Neural progenitor cell (in vitro differentiated cells): ENCODE measurements at regions not wholly inside any gene's neighbourhood (a gene's known extent, or its start where the extent isn't known, plus 50 kb on each side); places are given as distances from the start of the nearest gene placed in this dataset.

Source experiments
- DNase-seq: peaks from one replicate; pipeline ENCODE4 v3.0.0-alpha.2; 2016; ENCODE audit warnings: low spot score
- H2AFZ ChIP-seq: fragments of 200-600 bp; sonication (generic); replicated peaks from 2 replicates; pipeline ENCODE4 v1.6.1; 2016; ENCODE audit warnings: antibody characterized with exemption
- H3F3A ChIP-seq: fragments of 200-600 bp; sonication (generic); 2 replicates; pipeline ENCODE4 v1.6.1; 2016; ENCODE audit warnings: antibody characterized with exemption, low read depth
- H3K27ac ChIP-seq: fragments of 200-600 bp; sonication (generic); 2 replicates; pipeline ENCODE4 v1.5.1; 2016; ENCODE audit warnings: mild to moderate bottlenecking
- H3K27me3 ChIP-seq: fragments of 200-600 bp; sonication (generic); 2 replicates; pipeline ENCODE4 v1.6.1; 2016; ENCODE audit warnings: mild to moderate bottlenecking, moderate library complexity
- H3K36me3 ChIP-seq: fragments of 200-600 bp; sonication (generic); 2 replicates; pipeline ENCODE4 v1.5.1; 2016
- H3K4me1 ChIP-seq: fragments of 200-600 bp; sonication (generic); 2 replicates; pipeline ENCODE4 v1.6.1; 2016; ENCODE audit warnings: mixed run types
- H3K4me2 ChIP-seq: fragments of 200-600 bp; sonication (generic); 2 replicates; pipeline ENCODE4 v1.6.1; 2016
- H3K4me3 ChIP-seq: fragments of 200-600 bp; sonication (generic); 2 replicates; pipeline ENCODE4 v1.5.1; 2016
- H3K79me2 ChIP-seq: fragments of 200-600 bp; sonication (generic); 2 replicates; pipeline ENCODE4 v1.6.1; 2016; ENCODE audit warnings: low read depth
- H3K9ac ChIP-seq: fragments of 200-600 bp; sonication (generic); 2 replicates; pipeline ENCODE4 v1.6.1; 2016
- H3K9me3 ChIP-seq: fragments of 200-600 bp; sonication (generic); 2 replicates; pipeline ENCODE4 v1.5.1; 2016; ENCODE audit warnings: low read depth
- H4K20me1 ChIP-seq: fragments of 200-600 bp; sonication (generic); 2 replicates; pipeline ENCODE4 v1.6.1; 2016; ENCODE audit warnings: low read depth
- H3K27ac Mint-ChIP-seq: 3 replicates; pipeline ENCODE4 v1.8.0; 2021; ENCODE audit warnings: mixed read lengths
- H3K27me3 Mint-ChIP-seq: 2 replicates; pipeline ENCODE4 v1.8.0; 2022; ENCODE audit warnings: low read depth, mild to moderate bottlenecking, inconsistent platforms, moderate library complexity, mixed read lengths; ENCODE audit not compliant: insufficient read depth
- H3K36me3 Mint-ChIP-seq: 3 replicates; pipeline ENCODE4 v1.8.0; 2021; ENCODE audit warnings: mixed read lengths
- H3K4me1 Mint-ChIP-seq: 3 replicates; pipeline ENCODE4 v1.8.0; 2021; ENCODE audit warnings: mixed read lengths
- H3K4me3 Mint-ChIP-seq: 3 replicates; pipeline ENCODE4 v1.8.0; 2021; ENCODE audit warnings: mild to moderate bottlenecking, moderate library complexity, mixed read lengths
- H3K9me3 Mint-ChIP-seq: 3 replicates; pipeline ENCODE4 v1.8.0; 2020; ENCODE audit warnings: mixed read lengths
- CTCF ChIP-seq: fragments of 200-600 bp; sonication (generic); IDR thresholded peaks from 2 replicates; pipeline ENCODE4 v1.5.1; 2017; ENCODE audit warnings: antibody characterized with exemption, mild to moderate bottlenecking
- EZH2 ChIP-seq: fragments of 200-600 bp; sonication (generic); IDR thresholded peaks from 2 replicates; pipeline ENCODE4 v1.6.1; 2017; ENCODE audit warnings: antibody characterized with exemption, mild to moderate bottlenecking, moderate library complexity
- EZH2phosphoT487 ChIP-seq: fragments of 200-600 bp; sonication (generic); IDR thresholded peaks from 2 replicates; pipeline ENCODE4 v1.6.1; 2017; ENCODE audit warnings: antibody characterized with exemption

GRCh38 chr5:60036192-60036938, 142.8 kb upstream of the PDE4D start:
- Mint-ChIP-seq H3K27me3 (peaks cover 2% of the 10 kb centered on the region), H3K9me3 (no peaks in the 10 kb centered on the region), H3K36me3 (no peaks in the 10 kb centered on the region), H3K4me3 (no peak overlapping the region), H3K4me1 (peaks cover 4% of the 10 kb centered on the region), H3K27ac (no peak overlapping the region)
- H3K27me3 ChIP-seq, result no peaks in the 10 kb centered on the region
- H3F3A ChIP-seq, result no peaks in the 10 kb centered on the region
- no peaks in the 10 kb centered on the region for H3K4me1 ChIP-seq
- H3K9ac ChIP-seq, result no peak overlapping the region
- no peaks in the 10 kb centered on the region for H4K20me1 ChIP-seq
- H3K4me3 ChIP-seq, result no peak overlapping the region
- no peak overlapping the region for H3K4me2 ChIP-seq
- no peak overlapping the region for H3K27ac ChIP-seq
- no peaks in the 10 kb centered on the region for H3K9me3 ChIP-seq
- TF ChIP-seq EZH2 (no peak), EZH2phosphoT487 (no peak), CTCF (no peak)
- H2AFZ ChIP-seq, result no peak overlapping the region
- no peaks in the 10 kb centered on the region for H3K79me2 ChIP-seq
- DNase-seq, result no peak
- H3K36me3 ChIP-seq, result no peaks in the 10 kb centered on the region

- Mint-ChIP-seq H3K36me3 (no peaks in the 10 kb centered on the region), H3K9me3 (no peaks in the 10 kb centered on the region), H3K4me1 (peaks cover 2% of the 10 kb centered on the region), H3K27ac (no peak overlapping the region), H3K27me3 (no peaks in the 10 kb centered on the region), H3K4me3 (no peak overlapping the region)
- no peak overlapping the region for H3K9ac ChIP-seq
- H3K27me3 ChIP-seq, result no peaks in the 10 kb centered on the region
- no peaks in the 10 kb centered on the region for H3K36me3 ChIP-seq
- H3F3A ChIP-seq, result no peaks in the 10 kb centered on the region
- no peaks in the 10 kb centered on the region for H3K9me3 ChIP-seq
- H3K4me1 ChIP-seq, result peaks cover 11% of the 10 kb centered on the region
- no peak overlapping the region for H3K4me2 ChIP-seq
- no peak overlapping the region for H2AFZ ChIP-seq
- TF ChIP-seq CTCF, result no peak
- no peak for TF ChIP-seq EZH2
- no peak for TF ChIP-seq EZH2phosphoT487
- H4K20me1 ChIP-seq, result no peaks in the 10 kb centered on the region
- no peak for DNase-seq
- H3K4me3 ChIP-seq, result no peak overlapping the region
- H3K79me2 ChIP-seq, result no peaks in the 10 kb centered on the region
- no peak overlapping the region for H3K27ac ChIP-seq
Measured at GRCh38 chr5:60026161-60026560, 132.6 kb upstream of the PDE4D start.

- H4K20me1 ChIP-seq, result no peaks in the 10 kb centered on the region
- Mint-ChIP-seq H3K4me3 (no peak overlapping the region), H3K36me3 (no peaks in the 10 kb centered on the region), H3K9me3 (no peaks in the 10 kb centered on the region), H3K4me1 (peaks cover 5% of the 10 kb centered on the region), H3K27me3 (no peaks in the 10 kb centered on the region), H3K27ac (no peak overlapping the region)
- H3F3A ChIP-seq, result no peaks in the 10 kb centered on the region
- H3K36me3 ChIP-seq, result no peaks in the 10 kb centered on the region
- no peak for DNase-seq
- H2AFZ ChIP-seq, result no peak overlapping the region
- H3K9me3 ChIP-seq, result no peaks in the 10 kb centered on the region
- H3K79me2 ChIP-seq, result no peaks in the 10 kb centered on the region
- H3K27me3 ChIP-seq, result no peaks in the 10 kb centered on the region
- peaks cover 11% of the 10 kb centered on the region for H3K4me1 ChIP-seq
- no peak overlapping the region for H3K4me2 ChIP-seq
- no peak overlapping the region for H3K4me3 ChIP-seq
- TF ChIP-seq EZH2phosphoT487, result no peak
- TF ChIP-seq EZH2, result no peak
- TF ChIP-seq CTCF, result no peak
- H3K27ac ChIP-seq, result no peak overlapping the region
- no peak overlapping the region for H3K9ac ChIP-seq
Measured at GRCh38 chr5:60024104-60024503, 130.6 kb upstream of the PDE4D start.
